ENCODE measurements at regions not wholly inside any gene's neighbourhood (a gene's known extent, or its start where the extent isn't known, plus 50 kb on each side); places are given as distances from the start of the nearest gene placed in this dataset.

GRCh38 chr21:41603476-41603875 is 95.5 kb upstream of the TMPRSS2 start:
- no peak for DNase-seq
- no peaks in the 10 kb centered on the region; the same call in 1 of the 2 replicates for H3K36me3 ChIP-seq
- no peak for TF ChIP-seq CTCF (IDR thresholded peaks at IDR 0.05; ENCODE audit: low read depth, low read length)
- H3K9me3 ChIP-seq (ENCODE audit: severe bottlenecking), result peaks cover 2% of the 10 kb centered on the region
- no peak overlapping the region for H3K27ac ChIP-seq
- H3K27me3 ChIP-seq (ENCODE audit: insufficient read depth, low read depth, severe bottlenecking), result no peaks in the 10 kb centered on the region
- H3K4me3 ChIP-seq (ENCODE audit: low read depth, low read length), result no peak overlapping the region

- no peaks in the 10 kb centered on the region for H3K27me3 ChIP-seq (ENCODE audit: insufficient read depth, low read depth, severe bottlenecking)
- DNase-seq, result no peak
- H3K4me3 ChIP-seq (ENCODE audit: low read depth, low read length), result no peak overlapping the region
- H3K36me3 ChIP-seq, result no peaks in the 10 kb centered on the region; the same call in 1 of the 2 replicates
- TF ChIP-seq CTCF (IDR thresholded peaks at IDR 0.05; ENCODE audit: low read depth, low read length), result no peak
- H3K27ac ChIP-seq, result no peak overlapping the region
- peaks cover 2% of the 10 kb centered on the region for H3K9me3 ChIP-seq (ENCODE audit: severe bottlenecking)
These were observed 94.6 kb upstream of the TMPRSS2 start for GRCh38 chr21:41602531-41602930.

GRCh38 chr21:41601573-41602368 is 93.8 kb upstream of the TMPRSS2 start:
- H3K27me3 ChIP-seq (ENCODE audit: insufficient read depth, low read depth, severe bottlenecking), result no peaks in the 10 kb centered on the region
- no peak overlapping the region for H3K27ac ChIP-seq
- DNase-seq, result peak; percentile 3
- no peaks in the 10 kb centered on the region; the same call in 1 of the 2 replicates for H3K36me3 ChIP-seq
- H3K4me3 ChIP-seq (ENCODE audit: low read depth, low read length), result no peak overlapping the region
- peaks cover 2% of the 10 kb centered on the region for H3K9me3 ChIP-seq (ENCODE audit: severe bottlenecking)
- TF ChIP-seq CTCF (IDR thresholded peaks at IDR 0.05; ENCODE audit: low read depth, low read length), result no peak

GRCh38 chr21:41600961-41601572 is 93.1 kb upstream of the TMPRSS2 start:
- Histone ChIP-seq H3K36me3 (no peaks in the 10 kb centered on the region; the same call in 1 of the 2 replicates), H3K27ac (no peak overlapping the region), H3K27me3 (ENCODE audit: insufficient read depth, low read depth, severe bottlenecking) (no peaks in the 10 kb centered on the region), H3K9me3 (ENCODE audit: severe bottlenecking) (peaks cover 2% of the 10 kb centered on the region), H3K4me3 (ENCODE audit: low read depth, low read length) (no peak overlapping the region)
- TF ChIP-seq CTCF (IDR thresholded peaks at IDR 0.05; ENCODE audit: low read depth, low read length), result no peak
- peak; percentile 4 for DNase-seq

- Histone ChIP-seq H3K27ac (no peak overlapping the region), H3K4me3 (ENCODE audit: low read depth, low read length) (no peak overlapping the region), H3K36me3 (no peaks in the 10 kb centered on the region; the same call in 1 of the 2 replicates), H3K27me3 (ENCODE audit: insufficient read depth, low read depth, severe bottlenecking) (no peaks in the 10 kb centered on the region), H3K9me3 (ENCODE audit: severe bottlenecking) (peaks cover 2% of the 10 kb centered on the region)
- no peak for DNase-seq
- no peak for TF ChIP-seq CTCF (IDR thresholded peaks at IDR 0.05; ENCODE audit: low read depth, low read length)
These were observed 92.6 kb upstream of the TMPRSS2 start for GRCh38 chr21:41600556-41600955.
